NCI-H2107 treated with DMSO at 0.1 percent for 48 hours (cell line): ENCODE measurements at regions not wholly inside any gene's neighbourhood (a gene's known extent, or its start where the extent isn't known, plus 50 kb on each side); places are given as distances from the start of the nearest gene placed in this dataset.

Source experiments
- DNase-seq: peaks from one replicate; lab custom pipeline; 2025; ENCODE audit not compliant: unreplicated experiment; lab: John Stamatoyannopoulos, UW

- peak; percentile 9 for DNase-seq
These were observed 66.5 kb upstream of the CLMP start for GRCh38 chr11:123261345-123262106.

DNA sequence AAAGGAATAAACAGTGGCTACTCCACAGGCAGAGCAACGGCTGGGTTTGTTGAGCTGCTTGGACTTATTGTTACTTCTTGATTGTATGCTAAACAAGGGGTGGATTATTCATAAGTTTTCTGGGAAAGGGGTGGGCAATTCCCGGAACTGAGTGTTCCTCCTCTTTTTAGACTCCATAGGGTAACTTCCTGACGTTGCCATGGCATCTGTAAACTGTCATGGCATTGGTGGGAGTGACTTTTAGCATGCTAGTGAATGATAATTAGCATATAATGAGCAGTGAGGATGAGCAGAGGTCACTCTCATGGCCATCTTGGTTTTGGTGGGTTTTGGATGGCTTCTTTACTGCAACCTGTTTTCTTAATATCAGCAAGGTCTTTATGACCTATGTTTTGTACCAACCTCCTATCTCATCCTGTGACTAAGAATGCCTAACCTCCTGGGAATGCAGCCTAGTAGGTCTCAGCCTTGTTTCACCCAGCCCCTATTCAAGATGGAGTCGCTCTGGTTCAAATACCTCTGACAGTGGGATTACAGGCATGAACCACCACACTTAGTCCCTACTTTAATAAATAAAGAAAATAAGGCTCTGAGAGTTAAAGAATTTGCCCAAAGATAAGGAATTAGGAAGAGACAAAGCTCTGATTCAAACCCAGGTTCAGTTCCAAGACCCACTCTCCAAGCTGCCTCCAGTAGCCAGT lies 65.6 kb upstream of the CLMP start:
- no peak for DNase-seq

- DNase-seq, result no peak
These were observed 63.8 kb upstream of the CLMP start for GRCh38 chr11:123258877-123259276.

DNA sequence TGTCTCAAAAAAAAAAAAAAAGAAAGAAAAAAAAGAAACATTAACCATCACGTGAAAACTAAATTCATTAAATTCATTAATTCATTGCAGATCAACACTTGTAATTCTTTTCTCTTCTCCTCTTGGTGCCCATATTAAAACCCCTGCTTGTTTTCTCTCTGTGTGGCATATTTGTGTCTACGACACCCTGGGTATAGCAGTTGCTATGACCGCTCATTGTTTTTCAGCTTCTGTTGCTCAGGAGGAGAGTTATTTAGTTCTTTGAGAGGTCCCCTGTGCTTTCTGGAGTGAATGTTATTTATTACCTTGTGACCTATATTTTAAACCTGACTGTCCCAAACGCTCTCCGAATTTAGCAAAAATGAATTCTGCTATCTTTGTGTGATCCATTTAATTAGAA lies 62.3 kb upstream of the CLMP start:
- DNase-seq, result no peak

GRCh38 chr11:123255909-123256308 lies 60.9 kb upstream of the CLMP start:
- DNase-seq, result no peak

DNA sequence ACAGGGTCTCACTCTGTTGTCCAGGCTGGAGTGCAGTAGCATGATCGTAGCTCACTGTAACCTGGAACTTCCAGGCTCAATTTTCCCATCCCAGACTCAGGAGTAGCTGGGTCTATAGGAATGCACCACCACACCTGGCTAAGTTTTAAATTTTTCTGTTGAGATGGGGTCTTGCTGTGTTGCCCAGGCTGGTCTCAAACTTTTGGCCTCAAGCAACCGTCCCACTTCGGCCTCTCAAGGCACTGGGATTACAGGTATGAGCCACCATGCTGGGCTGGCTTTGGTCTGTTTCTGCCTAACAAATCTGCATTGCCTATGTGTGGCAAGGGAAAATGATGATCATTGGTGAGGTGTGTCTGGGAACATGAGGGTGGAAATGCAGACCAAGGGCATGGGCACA lies 59.3 kb upstream of the CLMP start:
- no peak for DNase-seq

- DNase-seq, result no peak
These were observed 58.9 kb upstream of the CLMP start for GRCh38 chr11:123253911-123254310.

- DNase-seq, result no peak
These were observed 58.2 kb upstream of the CLMP start for GRCh38 chr11:123253223-123253622.

GRCh38 chr11:123251657-123252344 lies 56.8 kb upstream of the CLMP start:
- no peak for DNase-seq

GRCh38 chr11:123250892-123251656 lies 56.0 kb upstream of the CLMP start:
- DNase-seq, result no peak

GRCh38 chr11:123249354-123249753 lies 54.3 kb upstream of the CLMP start:
- no peak for DNase-seq

GRCh38 chr11:123247813-123248379 lies 52.8 kb upstream of the CLMP start:
- no peak for DNase-seq

GRCh38 chr11:123247496-123247799 lies 52.4 kb upstream of the CLMP start:
- DNase-seq, result no peak

- DNase-seq, result peak; percentile 22
These were observed 51.9 kb upstream of the CLMP start for GRCh38 chr11:123246749-123247495.

DNA sequence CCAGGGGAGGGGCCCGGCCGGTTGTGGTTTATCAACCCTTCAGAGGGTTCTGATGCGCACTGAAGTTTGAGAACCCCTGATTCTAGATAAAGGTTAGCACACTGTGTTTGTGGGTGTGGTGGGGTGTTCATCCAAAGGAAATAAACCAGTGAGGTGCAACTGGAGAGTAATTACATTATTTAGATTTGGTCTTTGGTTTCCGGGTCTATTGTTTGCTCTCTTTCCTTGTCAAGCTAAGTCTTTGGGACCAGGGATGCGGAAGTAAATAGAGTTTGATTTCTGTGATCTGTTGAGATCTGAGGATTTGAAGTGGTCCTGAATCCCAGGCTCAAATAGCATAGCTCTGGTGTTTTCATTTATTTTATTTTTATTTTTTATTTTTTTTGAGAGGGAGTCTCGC lies 50.5 kb upstream of the CLMP start:
- no peak for DNase-seq
